ENCODE measurements at regions not wholly inside any gene's neighbourhood (a gene's known extent, or its start where the extent isn't known, plus 50 kb on each side); places are given as distances from the start of the nearest gene placed in this dataset.
A peak's percentile ranks its signal among the peaks of the same experiment; 100 is the strongest.
"Not testable (repeated sequence)": the region's sequence is repeated elsewhere in the genome, so short reads cannot be mapped to it uniquely, and the experiment has no call there.

- no peaks in the 10 kb centered on the region for H3K36me3 ChIP-seq
- H3K9me3 ChIP-seq = peaks cover 0 to 4% (median 0%) of the 10 kb centered on the region in 4 donors
- H3K27me3 ChIP-seq = no peaks in the 10 kb centered on the region
- DNase-seq = peak in 1 of 3 donors; percentile 71
- no peak overlapping the region for H3K4me3 ChIP-seq
- TF ChIP-seq POLR2A (IDR thresholded peaks at IDR 0.05) = no peak
- no peak overlapping the region for H3K27ac ChIP-seq
- H3K4me1 ChIP-seq = no peaks in the 10 kb centered on the region
Measured at GRCh38 chr3:89713196-89713595, 605.8 kb downstream of the EPHA3 start.

DNA sequence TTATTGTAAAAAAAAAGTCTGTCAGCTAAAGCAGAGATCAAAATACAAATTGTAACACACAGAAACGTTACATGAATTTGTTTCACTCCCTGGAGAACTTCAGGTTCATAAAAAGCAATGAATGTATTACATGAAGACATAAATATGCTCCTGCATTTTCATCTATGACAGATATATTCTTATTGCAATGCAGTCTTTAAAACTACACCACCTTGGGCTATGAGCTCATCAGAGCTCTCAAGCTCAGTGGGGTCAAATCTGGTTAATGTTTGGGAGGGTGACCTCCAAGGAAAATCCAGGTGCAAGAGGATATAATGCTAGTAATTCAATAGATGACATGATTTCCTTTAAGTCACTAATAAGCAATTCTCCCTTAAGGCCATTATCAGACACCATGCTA, 606.8 kb downstream of the EPHA3 start:
- TF ChIP-seq CTCF (IDR thresholded peaks at IDR 0.05) (no peak), POLR2A (IDR thresholded peaks at IDR 0.05) (no peak)
- Histone ChIP-seq H3K27ac (no peak overlapping the region), H3K4me3 (no peak overlapping the region), H3K9me3 (peaks cover 0 to 4% (median 0%) of the 10 kb centered on the region in 4 donors), H3K27me3 (no peaks in the 10 kb centered on the region), H3K36me3 (no peaks in the 10 kb centered on the region), H3K4me1 (no peaks in the 10 kb centered on the region)
- DNase-seq = no peak

GRCh38 chr3:89740080-89740880, 632.9 kb downstream of the EPHA3 start:
- DNase-seq = no peak
- no peaks in the 10 kb centered on the region for H3K36me3 ChIP-seq
- H3K9me3 ChIP-seq = no peaks in the 10 kb centered on the region
- no peaks in the 10 kb centered on the region for H3K4me1 ChIP-seq
- no peaks in the 10 kb centered on the region for H3K27me3 ChIP-seq
- no peak overlapping the region for H3K4me3 ChIP-seq
- no peak overlapping the region for H3K27ac ChIP-seq
- TF ChIP-seq POLR2A (IDR thresholded peaks at IDR 0.05) = no peak
- no peak for TF ChIP-seq CTCF (IDR thresholded peaks at IDR 0.05)

DNA sequence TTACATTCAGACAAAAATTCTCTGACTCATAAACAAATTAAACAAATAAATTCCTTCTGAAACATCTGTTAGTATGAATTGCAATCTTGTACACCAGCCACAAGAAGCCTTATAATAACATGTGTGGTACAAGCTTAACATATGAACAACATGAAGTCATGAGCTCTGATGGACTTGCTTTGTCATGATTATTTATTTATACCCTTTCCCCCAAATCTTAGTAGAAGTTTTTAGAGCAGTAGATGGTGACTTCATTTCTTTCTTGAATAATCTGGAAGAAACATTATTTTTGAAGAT, 633.4 kb downstream of the EPHA3 start:
- no peaks in the 10 kb centered on the region for H3K4me1 ChIP-seq
- H3K9me3 ChIP-seq = no peaks in the 10 kb centered on the region
- no peak overlapping the region for H3K27ac ChIP-seq
- TF ChIP-seq CTCF (IDR thresholded peaks at IDR 0.05) (no peak), POLR2A (IDR thresholded peaks at IDR 0.05) (no peak)
- DNase-seq = no peak
- H3K36me3 ChIP-seq = no peaks in the 10 kb centered on the region
- no peak overlapping the region for H3K4me3 ChIP-seq
- no peaks in the 10 kb centered on the region for H3K27me3 ChIP-seq

DNA sequence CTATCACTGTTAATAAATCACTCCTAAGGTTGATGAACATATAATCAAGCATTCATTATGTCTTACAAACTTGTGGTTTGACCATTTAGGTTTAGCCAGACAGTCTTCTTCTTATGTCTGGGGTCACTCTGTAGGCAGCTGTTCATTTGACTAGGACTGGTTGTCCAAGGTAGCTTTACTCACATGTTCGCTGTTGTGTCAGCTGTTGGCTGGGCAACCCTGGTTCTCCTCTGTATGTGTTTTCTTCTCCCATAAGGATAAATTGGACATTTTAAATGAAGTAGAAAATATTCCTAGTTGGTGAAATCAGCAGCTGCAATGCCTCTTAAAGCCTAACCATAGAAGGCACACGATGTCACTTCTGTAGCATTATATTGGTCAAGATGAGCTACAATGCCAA, 635.1 kb downstream of the EPHA3 start:
- Histone ChIP-seq H3K4me3 (no peak overlapping the region), H3K9me3 (no peaks in the 10 kb centered on the region), H3K27me3 (no peaks in the 10 kb centered on the region), H3K4me1 (no peaks in the 10 kb centered on the region), H3K36me3 (no peaks in the 10 kb centered on the region), H3K27ac (no peak overlapping the region)
- no peak for TF ChIP-seq POLR2A (IDR thresholded peaks at IDR 0.05)
- no peak for TF ChIP-seq CTCF (IDR thresholded peaks at IDR 0.05)
- DNase-seq = no peak

DNA sequence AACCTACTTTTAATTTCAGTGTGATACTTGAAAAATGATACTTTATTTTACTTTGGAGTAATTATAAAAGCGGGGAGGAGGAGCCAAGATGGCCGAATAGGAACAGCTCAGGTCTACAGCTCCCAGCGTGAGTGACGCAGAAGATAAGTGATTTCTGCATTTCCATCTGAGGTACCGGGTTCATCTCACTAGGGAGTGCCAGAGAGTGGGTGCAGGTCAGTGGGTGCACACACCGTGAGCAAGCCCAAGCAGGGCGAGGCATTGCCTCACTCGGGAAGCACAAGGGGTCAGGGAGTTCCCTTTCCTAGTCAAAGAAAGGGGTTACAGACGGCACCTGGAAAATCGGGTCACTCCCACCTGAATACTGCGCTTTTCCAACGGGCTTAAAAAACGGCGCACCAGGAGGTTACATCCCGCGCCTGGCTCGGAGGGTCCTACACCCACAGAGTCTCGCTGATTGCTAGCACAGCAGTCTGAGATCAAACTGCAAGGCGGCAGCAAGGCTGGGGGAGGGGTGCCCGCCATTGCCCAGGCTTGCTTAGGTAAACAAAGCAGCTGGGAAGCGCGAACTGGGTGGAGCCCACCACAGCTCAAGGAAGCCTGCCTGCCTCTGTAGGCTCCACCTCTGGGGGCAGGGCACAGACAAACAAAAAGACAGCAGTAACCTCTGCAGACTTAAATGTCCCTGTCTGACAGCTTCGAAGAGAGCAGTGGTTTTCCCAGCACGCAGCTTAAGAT, 640.3 kb downstream of the EPHA3 start:
- H3K27ac ChIP-seq, H3K9me3 ChIP-seq, H3K36me3 ChIP-seq, H3K27me3 ChIP-seq, H3K4me1 ChIP-seq, DNase-seq: not testable (repeated sequence)
- H3K4me3 ChIP-seq = peak overlapping the region in 1 of 4 donors; percentile 35

Data from Peyer's patch (tissue), 4 donors.